Activated CD8-positive, alpha-beta memory T cell treated with anti-CD3 and anti-CD28 coated beads for 4 hours (primary cell): ENCODE measurements at regions not wholly inside any gene's neighbourhood (a gene's known extent, or its start where the extent isn't known, plus 50 kb on each side); places are given as distances from the start of the nearest gene placed in this dataset.

Experiments
- DNase-seq, 2 donors: peaks; one replicate each; pipeline ENCODE4 v3.0.0-alpha.2; 2020; ENCODE audit warnings: low read depth in 2 of 2

DNA sequence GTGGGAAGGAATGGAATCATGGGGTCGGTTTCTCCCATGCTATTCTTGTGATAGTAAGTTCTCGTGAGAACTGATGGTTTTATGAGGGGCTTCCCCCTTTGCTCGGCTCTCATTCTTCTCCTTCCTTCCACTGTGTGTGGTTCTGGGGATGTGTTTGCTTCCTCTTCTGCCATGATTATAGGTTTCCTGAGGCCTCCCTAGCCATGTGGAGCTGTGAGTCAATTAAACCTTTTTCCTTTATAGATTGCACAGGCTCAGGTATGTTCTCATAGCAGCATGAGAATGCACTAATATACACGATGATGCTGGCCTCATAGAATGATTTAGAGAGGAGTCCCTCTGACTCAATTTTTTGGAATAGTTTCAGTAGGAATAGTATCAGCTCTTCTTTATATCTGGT lies 195.4 kb upstream of the IVNS1ABP start:
- DNase-seq: no peak

DNA sequence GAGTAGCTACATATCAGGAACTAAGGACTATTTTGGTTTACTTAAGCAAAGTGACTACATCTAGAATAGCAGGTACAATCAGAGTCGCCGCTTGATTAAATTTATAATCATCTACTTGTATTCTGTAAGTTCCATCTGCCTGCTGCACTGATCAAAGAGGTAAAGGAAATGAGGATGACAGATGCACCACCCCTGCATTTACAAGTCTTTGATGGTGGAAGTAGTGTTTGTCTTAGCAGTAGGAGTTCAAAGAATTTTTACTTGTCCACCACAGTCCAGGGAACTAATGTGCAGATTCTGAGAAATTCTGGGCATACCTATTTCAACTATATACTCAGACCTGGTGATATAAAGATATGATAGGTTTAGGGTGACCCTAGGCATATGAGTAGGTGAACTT lies 184.1 kb upstream of the IVNS1ABP start:
- no peak for DNase-seq

DNA sequence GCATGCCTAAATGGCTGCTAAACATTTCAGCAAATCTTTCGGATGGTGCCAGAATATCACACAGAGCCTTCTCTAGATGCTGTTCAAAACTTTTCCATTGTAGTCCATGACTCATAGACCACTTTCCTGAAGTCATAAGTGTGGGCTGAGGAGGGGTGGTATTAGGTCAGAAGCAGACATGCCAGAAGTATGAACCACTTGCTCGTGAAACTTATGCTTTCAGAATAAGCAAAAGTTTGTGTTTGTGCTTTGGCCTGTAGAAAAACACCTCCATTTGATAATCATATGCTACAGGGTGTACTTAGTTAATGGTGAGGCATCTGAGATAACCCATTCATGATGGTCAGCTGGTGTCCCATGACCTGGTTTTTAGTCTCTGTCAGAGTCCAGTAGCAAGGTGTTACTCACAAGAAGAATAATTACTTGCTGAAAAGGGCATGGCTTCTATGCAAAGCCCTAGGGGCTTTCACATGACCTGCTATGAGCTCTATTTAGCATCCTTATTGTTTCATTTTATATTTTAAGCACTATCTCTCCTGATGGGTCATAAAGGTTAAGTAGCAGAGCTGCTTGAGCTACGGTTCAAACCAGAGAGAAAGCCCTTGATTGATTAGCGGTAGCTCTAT lies 183.1 kb upstream of the IVNS1ABP start:
- DNase-seq: no peak

DNA sequence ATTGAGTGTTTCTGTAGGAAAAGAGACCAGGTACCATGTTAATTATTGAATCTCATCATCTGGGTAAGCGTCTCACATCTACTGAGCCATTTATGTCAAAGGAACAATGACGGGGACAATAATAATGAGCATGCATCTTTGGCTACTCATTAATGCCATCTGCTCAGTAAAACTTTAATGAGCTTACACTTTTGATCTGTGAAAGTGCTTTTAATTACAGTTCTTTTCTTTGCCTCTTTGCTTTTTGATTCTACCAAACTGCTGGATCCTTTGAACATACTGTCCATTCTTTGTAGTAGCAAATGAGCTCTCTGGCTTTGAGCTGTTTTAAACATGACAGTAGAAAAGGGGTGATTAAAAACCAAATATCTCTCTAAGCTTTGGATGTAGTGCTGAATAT lies 181.2 kb upstream of the IVNS1ABP start:
- DNase-seq: no peak

DNA sequence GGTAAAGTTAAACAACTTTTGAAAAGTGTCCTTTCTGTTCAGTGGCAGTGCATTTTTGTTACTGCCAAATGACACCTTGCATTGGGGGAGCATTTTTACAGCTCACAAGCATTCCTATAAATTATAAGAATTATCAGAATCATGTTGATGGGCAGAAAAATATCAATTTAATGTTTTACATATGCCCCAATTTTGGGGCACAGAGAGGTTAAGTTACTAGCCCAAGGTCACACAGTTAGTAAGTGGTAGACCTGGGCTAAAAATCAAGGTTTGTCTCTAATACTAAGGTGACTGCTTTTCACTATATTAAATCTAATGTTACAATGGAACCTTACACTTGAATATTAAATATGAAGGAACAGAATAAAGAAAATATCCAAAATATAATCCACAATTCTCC lies 180.1 kb upstream of the IVNS1ABP start:
- DNase-seq: no peak

DNA sequence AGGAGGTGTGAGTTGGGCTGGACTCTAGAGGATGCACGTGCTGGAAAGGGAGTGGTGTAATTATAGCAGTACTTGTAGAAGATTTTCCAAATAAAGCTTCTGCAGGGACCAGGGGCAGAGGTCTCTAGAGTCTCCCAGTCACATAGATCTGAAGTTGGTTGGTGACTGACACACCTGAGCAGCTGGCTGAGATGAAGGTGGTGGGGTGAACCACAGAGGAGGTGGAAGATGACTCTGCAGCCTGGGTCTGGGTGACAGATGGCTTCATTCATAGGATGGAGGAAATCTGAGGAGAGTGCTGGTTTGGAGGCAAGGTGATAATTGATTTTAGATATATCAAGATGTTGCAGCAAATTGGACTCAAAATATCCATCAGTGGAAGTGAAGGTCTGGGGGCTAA lies 178.9 kb upstream of the IVNS1ABP start:
- DNase-seq: no peak

DNA sequence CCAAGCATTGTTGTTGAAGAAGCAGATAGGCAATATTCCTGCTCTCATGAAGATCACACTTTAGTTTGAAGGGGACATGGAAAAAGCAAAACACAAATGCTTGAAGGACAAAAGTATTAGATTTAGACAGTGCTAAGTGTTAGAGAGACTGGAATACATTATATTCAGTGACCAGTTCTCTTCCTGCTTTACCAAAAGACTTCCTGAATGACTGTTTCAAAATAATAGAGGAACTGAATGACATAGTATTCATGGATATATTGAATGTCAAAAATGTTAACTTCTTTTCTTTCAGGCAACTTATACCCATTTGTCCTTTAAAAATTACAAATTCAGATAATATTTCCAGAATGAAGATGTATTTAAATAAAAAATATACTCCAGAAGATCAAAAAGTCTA lies 178.0 kb upstream of the IVNS1ABP start:
- no peak for DNase-seq

DNA sequence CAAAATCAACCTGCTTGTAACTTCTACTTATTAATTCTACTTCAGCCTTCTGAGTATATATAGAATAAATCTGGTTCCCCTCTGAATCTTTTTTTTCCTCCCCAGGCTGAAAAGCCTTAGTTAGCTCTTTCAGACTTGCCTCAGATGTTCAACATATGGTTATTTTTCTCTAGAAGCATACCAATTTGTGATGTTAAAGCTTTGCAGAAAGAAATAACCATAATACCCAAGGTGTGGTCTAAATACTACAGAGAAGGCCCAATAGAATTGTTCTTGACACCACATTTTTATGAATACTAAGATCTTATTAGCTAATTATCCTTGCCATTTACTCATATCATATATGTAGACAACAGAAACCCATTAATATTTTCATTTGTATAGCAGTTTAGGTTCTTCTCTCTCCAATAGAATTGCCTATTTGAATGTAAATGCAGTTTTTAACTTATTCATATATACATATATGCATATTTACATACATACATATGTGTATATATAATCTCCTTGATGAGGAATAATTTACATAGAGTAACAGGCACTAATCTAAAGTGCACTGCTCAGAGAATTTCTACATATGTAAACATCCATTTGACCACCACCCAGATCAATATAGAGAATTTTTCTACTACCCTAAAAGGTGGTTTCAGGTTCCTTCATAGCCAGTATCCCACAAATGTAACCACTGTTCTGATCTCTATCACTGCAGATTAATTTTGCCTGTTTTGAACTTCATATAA lies 175.2 kb upstream of the IVNS1ABP start:
- no peak for DNase-seq

DNA sequence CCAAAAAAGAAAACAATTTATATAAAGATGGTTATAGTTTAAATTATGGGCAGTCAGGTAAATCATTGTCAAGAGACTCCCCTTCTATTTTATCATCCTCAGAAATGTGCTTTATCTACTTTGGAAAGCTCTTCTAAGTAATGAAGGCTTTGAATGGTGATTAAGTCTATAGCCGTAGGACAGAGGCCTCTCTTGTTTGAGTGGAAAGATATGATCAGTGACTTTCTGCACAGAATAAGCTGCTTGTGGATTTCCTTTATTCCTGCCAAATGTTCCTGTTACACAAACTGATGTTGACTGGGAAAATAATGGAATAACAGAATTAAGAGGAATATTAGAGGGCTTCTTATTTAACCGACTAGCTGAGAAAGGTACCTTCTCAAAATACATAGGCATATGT lies 174.6 kb upstream of the IVNS1ABP start:
- DNase-seq: no peak

DNA sequence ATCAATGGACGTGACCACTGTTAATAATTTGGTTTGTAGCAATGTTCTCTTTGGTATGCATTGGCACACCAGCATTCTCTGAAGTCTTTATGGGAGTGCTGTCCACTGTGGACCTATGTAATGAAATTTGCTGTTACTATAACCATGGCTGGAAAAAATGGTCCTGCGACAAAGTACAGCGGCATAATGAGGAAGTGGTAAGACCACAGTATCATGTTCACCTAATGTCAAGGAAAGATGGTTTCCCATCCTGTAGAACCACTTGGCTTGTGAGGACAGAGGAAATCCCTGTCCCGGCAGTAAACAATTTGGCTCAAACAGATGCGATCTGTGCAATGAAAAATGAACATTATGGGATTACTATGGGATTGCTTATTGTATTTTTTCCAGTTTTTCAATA lies 173.9 kb upstream of the IVNS1ABP start:
- no peak for DNase-seq

DNA sequence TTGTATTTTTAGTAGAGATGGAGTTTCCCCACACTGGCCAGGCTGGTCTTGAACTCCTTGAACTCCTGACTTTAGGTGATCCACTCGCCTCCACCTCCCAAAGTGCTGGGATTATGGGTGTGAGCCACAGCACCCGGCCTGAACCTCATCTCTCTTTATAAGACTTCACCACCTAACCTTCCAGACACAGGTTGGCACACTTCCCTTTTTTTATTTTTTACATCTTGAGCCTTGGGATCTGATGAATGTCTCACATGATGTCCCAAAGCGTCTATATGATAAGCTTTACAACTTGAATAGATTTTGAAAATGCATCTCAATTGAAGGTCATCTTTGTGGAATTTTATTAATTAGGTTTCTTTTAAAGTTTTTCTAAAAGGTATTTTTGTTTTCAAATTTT lies 172.4 kb upstream of the IVNS1ABP start:
- DNase-seq: no peak

DNA sequence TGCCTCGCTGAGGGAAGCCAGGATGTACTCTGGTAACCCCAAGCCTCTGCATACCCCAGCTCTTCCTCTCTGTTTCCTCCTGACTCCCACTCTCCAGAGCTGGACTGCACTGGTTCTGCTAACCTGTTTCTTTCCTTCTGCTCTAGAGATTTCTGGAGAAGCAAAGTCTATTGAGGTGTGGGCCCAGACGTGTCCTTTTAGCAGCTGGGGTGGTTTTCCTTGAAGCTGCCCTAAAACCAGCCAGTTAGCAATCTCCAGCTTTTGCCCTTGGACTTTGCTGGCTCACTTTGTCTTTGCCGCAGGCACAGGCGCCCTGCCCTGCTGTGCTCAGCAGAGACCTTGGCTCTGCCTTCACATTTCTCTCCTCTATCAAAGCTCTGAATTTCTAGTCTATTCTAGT lies 171.8 kb upstream of the IVNS1ABP start:
- DNase-seq: no peak

DNA sequence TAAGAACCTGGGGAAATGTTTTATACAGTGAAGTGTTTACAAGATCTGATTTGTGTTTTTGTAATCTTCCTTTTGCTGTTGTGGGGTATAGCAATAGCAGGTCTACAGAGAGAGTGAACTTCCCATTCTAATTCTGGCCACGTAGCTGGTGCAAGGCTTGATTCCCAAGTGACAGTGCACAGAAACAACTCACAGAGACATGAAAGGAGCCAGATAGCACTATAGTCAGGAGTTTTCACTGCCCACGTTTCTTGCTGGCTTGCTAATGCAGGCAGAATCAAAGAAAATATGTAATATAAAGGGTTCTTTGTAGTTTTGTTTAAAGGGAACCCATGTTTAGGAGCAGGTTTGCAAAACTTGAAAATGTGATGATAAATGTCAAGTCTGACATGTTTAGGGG lies 170.9 kb upstream of the IVNS1ABP start:
- no peak for DNase-seq

DNA sequence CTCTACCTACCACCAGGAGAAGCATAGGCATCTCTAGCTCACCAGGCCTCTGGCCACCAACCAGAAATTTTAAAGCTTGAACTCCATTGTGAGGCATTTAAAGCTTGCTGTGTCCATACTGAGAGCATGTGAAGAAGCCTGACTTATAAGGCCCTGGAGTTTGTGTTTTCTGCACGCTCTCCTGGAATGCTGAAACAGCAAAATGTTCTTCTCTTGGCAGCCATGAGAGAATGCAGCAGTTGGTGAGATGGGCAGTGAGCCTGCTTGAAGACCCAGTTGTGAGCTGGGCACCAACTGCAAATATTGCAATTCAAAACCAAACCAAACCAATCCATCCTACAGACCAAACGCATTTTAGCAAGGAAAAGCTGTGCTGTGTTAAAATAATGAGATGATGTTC lies 170.0 kb upstream of the IVNS1ABP start:
- DNase-seq: no peak

DNA sequence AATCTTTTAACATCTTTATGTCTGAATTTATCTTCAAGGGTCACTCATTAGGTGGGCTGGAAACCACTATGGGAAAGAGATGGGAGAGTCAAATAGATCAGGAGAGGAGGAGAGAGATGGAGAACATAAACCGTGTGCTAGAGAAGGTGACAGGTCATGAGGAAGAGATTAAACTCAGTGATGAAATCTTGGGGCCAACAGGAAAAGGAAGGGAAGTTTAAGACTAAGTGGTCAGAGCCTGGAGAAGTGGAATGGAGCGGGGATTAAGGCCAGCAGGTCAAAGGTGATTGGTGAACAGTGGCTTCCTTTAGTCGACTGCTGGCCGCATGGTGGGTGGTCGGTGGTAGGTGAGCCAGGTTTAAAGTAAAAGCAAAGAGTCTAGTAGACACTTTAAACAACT lies 169.3 kb upstream of the IVNS1ABP start:
- DNase-seq: no peak

DNA sequence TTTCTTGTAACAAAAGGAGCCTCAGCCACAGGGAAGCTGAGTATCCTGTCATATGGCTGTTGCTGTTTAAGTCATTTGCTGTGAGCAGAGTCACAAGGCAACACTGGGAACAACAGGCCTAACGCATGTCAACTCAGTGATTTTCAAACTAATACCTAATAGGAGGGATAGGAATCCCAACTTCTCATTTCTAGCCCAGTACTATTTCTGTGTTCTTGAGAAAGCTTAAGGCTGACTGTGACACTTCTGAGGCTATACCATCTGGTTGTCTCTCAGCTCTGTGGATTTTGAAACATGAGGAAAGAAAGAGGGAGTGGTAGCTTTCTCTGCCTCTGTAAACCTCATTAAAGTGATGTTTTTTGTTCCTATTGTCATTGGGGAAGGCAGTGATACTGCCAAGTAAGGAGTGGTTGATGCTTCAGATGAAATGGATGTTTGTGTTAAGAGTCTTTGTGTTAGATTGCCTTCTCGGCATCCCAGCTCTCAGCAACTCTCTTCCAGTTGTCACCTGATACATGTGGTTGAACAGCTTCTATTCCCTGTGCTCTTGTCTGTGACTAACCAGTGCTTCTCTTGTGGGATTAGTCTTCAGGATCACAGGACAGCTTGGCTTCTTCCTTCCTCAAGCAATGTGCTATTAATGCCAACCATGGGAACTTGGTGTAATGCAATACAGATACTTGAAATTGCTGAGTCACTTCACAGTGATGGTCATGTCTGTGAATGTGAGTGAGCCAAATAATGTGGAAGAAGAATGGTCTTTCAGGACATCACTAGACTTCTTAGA lies 166.8 kb upstream of the IVNS1ABP start:
- no peak for DNase-seq

DNA sequence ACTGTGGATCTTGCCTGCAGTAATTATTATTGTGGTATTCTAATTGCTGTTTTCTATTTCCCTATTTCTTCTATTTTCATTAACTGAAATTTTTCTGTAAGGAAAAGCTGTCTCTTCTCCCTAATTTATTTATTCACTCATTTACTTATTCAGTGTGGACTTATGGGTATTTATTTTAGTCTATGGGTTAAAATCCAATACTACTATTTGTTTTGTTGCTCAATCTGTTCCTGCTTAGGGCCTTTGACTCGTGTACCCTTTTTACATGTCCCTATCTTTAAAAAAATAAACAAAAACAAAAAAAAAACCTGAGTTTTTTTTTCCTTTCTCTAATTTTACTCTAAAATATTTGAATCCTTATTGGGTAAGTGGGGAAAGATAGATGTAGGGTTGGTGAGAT lies 166.2 kb upstream of the IVNS1ABP start:
- no peak for DNase-seq

DNA sequence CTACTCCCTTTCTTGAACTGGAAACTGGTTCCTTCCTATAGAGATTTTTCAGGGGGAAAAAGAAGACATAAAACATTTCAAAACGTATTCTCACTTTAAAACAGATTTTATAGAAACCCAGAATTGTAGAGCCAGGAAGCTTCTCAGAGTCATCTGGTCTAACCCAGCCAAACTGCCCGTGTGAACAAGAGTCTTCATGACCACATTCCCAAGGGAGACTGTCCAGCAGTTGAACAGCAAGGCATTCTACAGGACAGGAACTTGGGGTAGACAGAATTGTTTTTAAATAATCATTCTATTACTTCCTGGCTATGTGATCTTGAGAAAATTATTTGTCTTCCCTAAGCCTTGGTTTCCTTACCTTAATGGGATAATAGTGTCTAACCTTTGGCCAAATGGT lies 163.5 kb upstream of the IVNS1ABP start:
- DNase-seq: no peak

DNA sequence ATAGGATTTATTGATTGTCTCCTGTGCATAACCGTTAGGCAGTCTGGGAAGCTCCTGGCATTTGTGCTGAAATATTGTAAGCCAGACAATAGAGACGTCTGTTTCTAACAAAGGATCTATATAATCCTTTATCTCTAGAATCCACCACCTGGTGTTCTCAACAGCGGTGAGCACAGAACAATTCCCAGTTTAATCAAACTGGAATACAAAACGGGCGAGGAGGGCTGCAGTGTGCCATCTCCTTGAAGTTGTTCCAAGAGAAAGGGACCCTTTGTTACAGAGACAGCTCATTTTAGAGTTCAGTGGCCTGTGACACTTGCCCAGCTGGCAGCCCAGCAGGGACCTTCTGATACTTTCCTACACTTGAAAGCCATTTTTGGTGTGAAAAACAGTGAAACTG lies 162.8 kb upstream of the IVNS1ABP start:
- no peak for DNase-seq

DNA sequence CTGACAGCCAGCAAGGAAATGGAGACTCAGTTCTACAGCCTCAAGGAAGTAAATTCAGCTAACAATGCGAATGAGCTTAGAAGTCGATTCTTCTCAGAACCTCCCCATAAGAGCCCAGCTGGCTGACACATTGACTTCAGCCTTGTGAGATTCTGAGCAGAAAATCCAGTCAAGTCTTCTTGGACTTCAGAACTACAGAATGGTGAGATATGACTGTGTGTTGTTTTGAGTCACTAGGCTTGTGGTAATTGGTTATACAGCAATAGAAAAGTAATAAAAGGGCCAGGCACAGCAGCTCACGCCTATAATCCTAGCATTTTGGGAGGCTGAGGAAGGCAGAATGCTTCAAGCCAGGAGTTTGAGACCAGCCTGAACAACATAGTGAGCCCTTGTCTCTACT lies 161.8 kb upstream of the IVNS1ABP start:
- no peak for DNase-seq

DNA sequence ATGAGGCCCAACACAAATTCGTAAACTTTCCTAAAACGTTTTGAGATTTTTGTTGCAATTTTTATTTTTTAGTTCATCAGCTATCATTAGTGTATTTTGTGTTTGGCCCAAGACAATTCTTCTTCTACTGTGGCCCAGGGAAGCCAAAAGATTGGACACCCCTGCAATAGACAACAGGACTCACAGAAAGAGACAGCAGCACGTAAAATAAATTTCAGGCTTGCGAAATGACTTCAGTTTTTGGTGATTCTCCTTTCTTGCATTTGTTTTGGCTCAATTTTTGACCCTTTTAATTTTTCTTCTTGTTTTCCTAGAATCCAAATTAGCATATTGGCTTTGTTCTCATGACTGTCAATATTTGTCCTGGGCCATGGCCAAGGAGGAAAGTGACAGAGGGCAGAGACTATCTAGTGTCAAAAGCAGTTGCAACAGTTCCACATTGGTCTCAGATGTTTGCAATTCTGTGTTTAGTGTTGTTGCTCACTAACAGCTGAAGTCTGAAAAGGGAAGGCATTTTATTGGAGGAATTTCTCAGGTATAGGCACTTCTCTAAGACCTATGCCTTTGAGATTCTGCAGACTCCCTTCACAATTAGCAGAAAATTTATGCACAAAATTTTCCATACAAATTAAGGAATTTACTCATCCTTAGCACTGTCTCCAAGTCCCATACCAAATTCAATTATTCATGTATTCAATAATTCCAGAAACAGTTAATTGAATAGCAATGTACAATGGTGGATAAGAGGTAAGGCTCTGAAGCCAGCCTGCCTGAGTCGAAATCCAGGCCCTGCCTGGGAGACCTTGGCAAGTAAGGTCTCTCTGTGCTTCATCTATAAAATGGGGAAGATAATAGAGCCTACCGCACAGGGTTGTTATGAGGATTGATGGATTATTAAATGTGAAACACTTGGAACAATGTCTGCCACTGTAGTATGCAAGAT lies 160.9 kb upstream of the IVNS1ABP start:
- DNase-seq: no peak
